Stimulated activated CD4-positive, alpha-beta T cell treated with anti-CD3 and anti-CD28 coated beads, Interleukin-4, amount 100 ng/mL, for 4 hours (primary cell): ENCODE measurements at regions not wholly inside any gene's neighbourhood (a gene's known extent, or its start where the extent isn't known, plus 50 kb on each side); places are given as distances from the start of the nearest gene placed in this dataset.
"Not testable (repeated sequence)": the region's sequence is repeated elsewhere in the genome, so short reads cannot be mapped to it uniquely, and the experiment has no call there.

Source experiments
- DNase-seq, 2 experiments: peaks; one replicate each; pipeline ENCODE4 v3.0.0-alpha.2; 2020

GRCh38 chr1:196160066-196160795 lies 448.0 kb downstream of the KCNT2 start:
- no peak for DNase-seq

GRCh38 chr1:196155586-196155985 lies 452.7 kb downstream of the KCNT2 start:
- DNase-seq = no peak

GRCh38 chr1:196152975-196153374 lies 455.3 kb downstream of the KCNT2 start:
- DNase-seq = no peak

- no peak for DNase-seq
These were observed 456.2 kb downstream of the KCNT2 start for GRCh38 chr1:196152086-196152485.

- DNase-seq = no peak
These were observed 459.8 kb downstream of the KCNT2 start for GRCh38 chr1:196148367-196148970.

- no peak for DNase-seq
These were observed 460.7 kb downstream of the KCNT2 start for GRCh38 chr1:196147530-196147929.

- DNase-seq = not testable (repeated sequence)
These were observed 463.1 kb downstream of the KCNT2 start for GRCh38 chr1:196145151-196145550.

GRCh38 chr1:196144588-196144987 lies 463.7 kb downstream of the KCNT2 start:
- DNase-seq = no peak

GRCh38 chr1:196143602-196144342 lies 464.5 kb downstream of the KCNT2 start:
- DNase-seq = no peak

- DNase-seq = no peak
These were observed 466.1 kb downstream of the KCNT2 start for GRCh38 chr1:196142111-196142640.

- no peak for DNase-seq
These were observed 471.8 kb downstream of the KCNT2 start for GRCh38 chr1:196136396-196136795.

GRCh38 chr1:196131691-196132090 lies 476.5 kb downstream of the KCNT2 start:
- DNase-seq = no peak

GRCh38 chr1:196128835-196129234 lies 479.4 kb downstream of the KCNT2 start:
- no peak for DNase-seq

- no peak for DNase-seq
These were observed 487.1 kb downstream of the KCNT2 start for GRCh38 chr1:196121181-196121580.

- DNase-seq = no peak
These were observed 492.6 kb downstream of the KCNT2 start for GRCh38 chr1:196115646-196116045.

- no peak for DNase-seq
These were observed 494.0 kb downstream of the KCNT2 start for GRCh38 chr1:196114193-196114592.

- DNase-seq = not testable (repeated sequence)
These were observed 499.2 kb downstream of the KCNT2 start for GRCh38 chr1:196108990-196109389.

GRCh38 chr1:196105901-196106300 lies 502.3 kb downstream of the KCNT2 start:
- DNase-seq = no peak

GRCh38 chr1:196102826-196103225 lies 505.4 kb downstream of the KCNT2 start:
- DNase-seq = no peak

- no peak for DNase-seq
These were observed 510.2 kb downstream of the KCNT2 start for GRCh38 chr1:196098000-196098399.

- no peak for DNase-seq
These were observed 513.4 kb downstream of the KCNT2 start for GRCh38 chr1:196094821-196095220.

- DNase-seq = no peak
These were observed 516.7 kb downstream of the KCNT2 start for GRCh38 chr1:196091397-196092135.

- no peak for DNase-seq
These were observed 518.0 kb downstream of the KCNT2 start for GRCh38 chr1:196090226-196090625.
